Fibroblast of pulmonary artery (primary cell): ENCODE measurements at regions not wholly inside any gene's neighbourhood (a gene's known extent, or its start where the extent isn't known, plus 50 kb on each side); places are given as distances from the start of the nearest gene placed in this dataset.
A peak's percentile ranks its signal among the peaks of the same experiment; 100 is the strongest.

Source experiments
- DNase-seq: peaks from one replicate; pipeline ENCODE4 v3.0.0-alpha.2; 2010; ENCODE audit warnings: low read depth
- H3K4me3 ChIP-seq: replicated peaks from 2 replicates; pipeline ENCODE4 v1.5.1; 2011; ENCODE audit warnings: low read depth, mild to moderate bottlenecking, control low read depth, low read length, moderate library complexity
- CTCF ChIP-seq: IDR thresholded peaks from 2 replicates; pipeline ENCODE4 v1.5.1; 2011; ENCODE audit warnings: mild to moderate bottlenecking, control low read depth, low read length, inconsistent platforms; ENCODE audit errors: missing control alignments

GRCh38 chr13:78241278-78241919, 322.8 kb upstream of the EDNRB start:
- peak; percentile 58 for DNase-seq
- peak; percentile 75 for TF ChIP-seq CTCF
- no peak overlapping the region for H3K4me3 ChIP-seq

GRCh38 chr13:78239714-78240113, 321.1 kb upstream of the EDNRB start:
- no peak for DNase-seq
- no peak for TF ChIP-seq CTCF
- H3K4me3 ChIP-seq = no peak overlapping the region

GRCh38 chr13:78238911-78239310, 320.3 kb upstream of the EDNRB start:
- TF ChIP-seq CTCF = no peak
- no peak overlapping the region for H3K4me3 ChIP-seq
- peak; percentile 17 for DNase-seq

- no peak for TF ChIP-seq CTCF
- no peak overlapping the region for H3K4me3 ChIP-seq
- peak; percentile 50 for DNase-seq
Observed at GRCh38 chr13:78228940-78229339, 310.3 kb upstream of the EDNRB start.

- no peak overlapping the region for H3K4me3 ChIP-seq
- peak; percentile 42 for DNase-seq
- no peak for TF ChIP-seq CTCF
Observed at GRCh38 chr13:78228211-78228610, 309.6 kb upstream of the EDNRB start.

- no peak overlapping the region for H3K4me3 ChIP-seq
- DNase-seq = no peak
- TF ChIP-seq CTCF = no peak
Observed at GRCh38 chr13:78227709-78228108, 309.1 kb upstream of the EDNRB start.

GRCh38 chr13:78215458-78216108, 297.0 kb upstream of the EDNRB start:
- H3K4me3 ChIP-seq = no peak overlapping the region
- TF ChIP-seq CTCF = no peak
- DNase-seq = no peak
